HG02610 (cell line): ENCODE measurements at regions not wholly inside any gene's neighbourhood (a gene's known extent, or its start where the extent isn't known, plus 50 kb on each side); places are given as distances from the start of the nearest gene placed in this dataset.
"Not testable (repeated sequence)": the region's sequence is repeated elsewhere in the genome, so short reads cannot be mapped to it uniquely, and the experiment has no call there.

Experiments used
- ATAC-seq: cut with Tn5 transposase; IDR thresholded peaks from one replicate; pipeline ENCODE4 v1.9.1; 2021; ENCODE audit warnings: mild to moderate bottlenecking, moderate library complexity; ENCODE audit not compliant: unreplicated experiment

- peak; percentile 92 for ATAC-seq
These were observed 57.1 kb upstream of the KMT2E start for GRCh38 chr7:104956753-104957450.

GRCh38 chr7:104958371-104958865 is 55.6 kb upstream of the KMT2E start:
- no peak for ATAC-seq

- ATAC-seq, result not testable (repeated sequence)
These were observed 54.5 kb upstream of the KMT2E start for GRCh38 chr7:104959483-104959882.

- peak; percentile 39 for ATAC-seq
These were observed 53.1 kb upstream of the KMT2E start for GRCh38 chr7:104960741-104961448.

- ATAC-seq, result no peak
These were observed 52.2 kb upstream of the KMT2E start for GRCh38 chr7:104961821-104962220.

- ATAC-seq, result peak; percentile 60
These were observed 51.2 kb upstream of the KMT2E start for GRCh38 chr7:104962781-104963180.

GRCh38 chr7:104963378-104963990 is 50.5 kb upstream of the KMT2E start:
- no peak for ATAC-seq

GRCh38 chr7:104963991-104964385 is 50.0 kb upstream of the KMT2E start:
- no peak for ATAC-seq
